CD4-positive, alpha-beta T cell (primary cell): ENCODE measurements at regions not wholly inside any gene's neighbourhood (a gene's known extent, or its start where the extent isn't known, plus 50 kb on each side); places are given as distances from the start of the nearest gene placed in this dataset.
"Not testable (repeated sequence)": the region's sequence is repeated elsewhere in the genome, so short reads cannot be mapped to it uniquely, and the experiment has no call there.

Experiments
- ATAC-seq: fragments of 200-7000 bp; cut with Tn5 transposase; one replicate; pipeline ENCODE4 v1.10.0; 2022; ENCODE audit warnings: mild to moderate bottlenecking; ENCODE audit not compliant: poor library complexity
- CTCF ChIA-PET: fragments of 350-600 bp; sonication (Branson Sonifier 250); formaldehyde crosslinking; loops from one replicate; lab custom pipeline; 2021; ENCODE audit warnings: antibody characterized with exemption, inconsistent platforms; lab: Charles Lee
- POLR2A ChIA-PET: fragments of 350-600 bp; sonication (Branson Sonifier 250); formaldehyde crosslinking; loops from one replicate; lab custom pipeline; 2021; ENCODE audit warnings: antibody characterized with exemption, inconsistent platforms; lab: Charles Lee
- DNase-seq, 14 experiments: peaks; one replicate each; pipeline ENCODE4 v3.0.0-alpha.2; 2013 to 2020; ENCODE audit warnings: mixed read lengths in 2 of 14
- H3K27ac ChIP-seq, 2 donors: one replicate each; pipeline versions ENCODE4 v1.5.1 to v1.7.0; 2013; ENCODE audit warnings: low read length in 2 of 2, low read depth in 1 of 2, mild to moderate bottlenecking in 1 of 2
- H3K27me3 ChIP-seq, 2 experiments: 1 replicate in 1 of 2; 2 replicates in 1 of 2; pipeline versions ENCODE4 v1.6.1 to v1.7.0; 2013; ENCODE audit warnings: low read length in 2 of 2, control low read depth in 1 of 2, mild to moderate bottlenecking in 1 of 2, moderate library complexity in 1 of 2; ENCODE audit not compliant: insufficient read depth in 2 of 2, control insufficient read depth in 1 of 2
- H3K36me3 ChIP-seq: one replicate; pipeline ENCODE4 v1.6.1; 2013; ENCODE audit warnings: low read length, control low read depth; ENCODE audit not compliant: insufficient read depth
- H3K4me1 ChIP-seq: one replicate; pipeline ENCODE4 v1.6.1; 2013; ENCODE audit warnings: low read length, control low read depth; ENCODE audit not compliant: insufficient read depth
- H3K4me3 ChIP-seq: one replicate; pipeline ENCODE4 v1.5.1; 2013; ENCODE audit warnings: mild to moderate bottlenecking, low read length, moderate library complexity
- H3K9me3 ChIP-seq, 2 experiments: 1 replicate in 1 of 2; 2 replicates in 1 of 2; pipeline versions ENCODE4 v1.6.1 to v1.7.0; 2013; ENCODE audit warnings: low read length in 2 of 2, mild to moderate bottlenecking in 2 of 2, control low read depth in 1 of 2, moderate library complexity in 1 of 2; ENCODE audit not compliant: control insufficient read depth in 1 of 2, insufficient read depth in 1 of 2
- H3K27ac Mint-ChIP-seq: one replicate; pipeline ENCODE4 v1.8.0; 2020; ENCODE audit warnings: mixed read lengths
- H3K27me3 Mint-ChIP-seq: one replicate; pipeline ENCODE4 v1.8.0; 2021; ENCODE audit warnings: mixed read lengths
- H3K36me3 Mint-ChIP-seq: one replicate; pipeline ENCODE4 v1.8.0; 2021; ENCODE audit warnings: low read depth, mixed read lengths
- H3K4me1 Mint-ChIP-seq: one replicate; pipeline ENCODE4 v1.8.0; 2021; ENCODE audit warnings: low read depth, mixed read lengths
- H3K4me3 Mint-ChIP-seq: one replicate; pipeline ENCODE4 v1.8.0; 2020; ENCODE audit warnings: mild to moderate bottlenecking, mixed read lengths
- H3K9me3 Mint-ChIP-seq: one replicate; pipeline ENCODE4 v1.8.0; 2020; ENCODE audit warnings: mixed read lengths
- intact Hi-C, 2 experiments: fragments of 100-400 bp; cut with DNase I in 1 of 2; cut with micrococcal nuclease in 1 of 2; formaldehyde crosslinking; loops; one replicate each; pipeline versions ENCODE4 v1.15.1 to v1.9.0; 2023 to 2025; cut with DNase I, micrococcal nuclease
- TF ChIP-seq, protein P1 (sequence below): fragments of 200-600 bp; IDR thresholded peaks from one replicate; pipeline ENCODE4 v1.8.0; 2022; ENCODE audit warnings: antibody characterized with exemption, mild to moderate bottlenecking

GRCh38 chr11:114959953-114960505, 281.7 kb downstream of the NXPE2 start:
- Mint-ChIP-seq H3K9me3 (no peaks in the 10 kb centered on the region), H3K4me3 (no peak overlapping the region), H3K27ac (no peak overlapping the region), H3K36me3 (no peaks in the 10 kb centered on the region), H3K4me1 (no peaks in the 10 kb centered on the region), H3K27me3 (no peaks in the 10 kb centered on the region)
- intact Hi-C loops = no loop called here
- CTCF ChIA-PET = no interaction called here
- TF ChIP-seq, protein P1, sequence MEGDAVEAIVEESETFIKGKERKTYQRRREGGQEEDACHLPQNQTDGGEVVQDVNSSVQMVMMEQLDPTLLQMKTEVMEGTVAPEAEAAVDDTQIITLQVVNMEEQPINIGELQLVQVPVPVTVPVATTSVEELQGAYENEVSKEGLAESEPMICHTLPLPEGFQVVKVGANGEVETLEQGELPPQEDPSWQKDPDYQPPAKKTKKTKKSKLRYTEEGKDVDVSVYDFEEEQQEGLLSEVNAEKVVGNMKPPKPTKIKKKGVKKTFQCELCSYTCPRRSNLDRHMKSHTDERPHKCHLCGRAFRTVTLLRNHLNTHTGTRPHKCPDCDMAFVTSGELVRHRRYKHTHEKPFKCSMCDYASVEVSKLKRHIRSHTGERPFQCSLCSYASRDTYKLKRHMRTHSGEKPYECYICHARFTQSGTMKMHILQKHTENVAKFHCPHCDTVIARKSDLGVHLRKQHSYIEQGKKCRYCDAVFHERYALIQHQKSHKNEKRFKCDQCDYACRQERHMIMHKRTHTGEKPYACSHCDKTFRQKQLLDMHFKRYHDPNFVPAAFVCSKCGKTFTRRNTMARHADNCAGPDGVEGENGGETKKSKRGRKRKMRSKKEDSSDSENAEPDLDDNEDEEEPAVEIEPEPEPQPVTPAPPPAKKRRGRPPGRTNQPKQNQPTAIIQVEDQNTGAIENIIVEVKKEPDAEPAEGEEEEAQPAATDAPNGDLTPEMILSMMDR = no peak
- H3K9me3 ChIP-seq = no peaks in the 10 kb centered on the region
- H3K4me1 ChIP-seq = no peaks in the 10 kb centered on the region
- no peak overlapping the region for H3K27ac ChIP-seq
- H3K27me3 ChIP-seq = no peaks in the 10 kb centered on the region
- POLR2A ChIA-PET = no interaction called here
- ATAC-seq (no peak), DNase-seq (no peak)
- no peak overlapping the region for H3K4me3 ChIP-seq
- no peaks in the 10 kb centered on the region for H3K36me3 ChIP-seq

DNA sequence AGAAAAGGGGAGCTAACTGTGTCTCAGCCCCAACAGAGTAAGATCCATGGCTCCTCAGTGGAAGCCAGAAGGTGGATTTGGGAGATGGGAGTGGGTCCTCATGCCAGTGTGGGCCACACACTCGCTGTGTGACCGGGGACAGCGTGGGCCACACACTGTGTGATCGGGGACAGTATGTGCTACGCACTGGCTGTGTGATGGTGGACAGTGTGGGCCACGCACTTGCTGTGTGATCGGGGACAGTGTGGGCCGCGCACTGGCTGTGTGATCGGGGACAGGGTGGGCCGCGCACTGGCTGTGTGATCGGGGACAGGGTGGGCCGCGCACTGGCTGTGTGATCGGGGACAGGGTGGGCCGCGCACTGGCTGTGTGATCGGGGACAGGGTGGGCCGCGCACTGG, 282.5 kb downstream of the NXPE2 start:
- H3K27ac Mint-ChIP-seq, H3K27me3 Mint-ChIP-seq, H3K4me3 ChIP-seq, POLR2A ChIA-PET, H3K36me3 ChIP-seq, H3K4me1 Mint-ChIP-seq, H3K9me3 Mint-ChIP-seq, H3K27me3 ChIP-seq, CTCF ChIA-PET, H3K27ac ChIP-seq, H3K9me3 ChIP-seq, H3K36me3 Mint-ChIP-seq, DNase-seq, H3K4me3 Mint-ChIP-seq, ATAC-seq, intact Hi-C loops, H3K4me1 ChIP-seq: not testable (repeated sequence)

- no peaks in the 10 kb centered on the region for H3K9me3 Mint-ChIP-seq
- ATAC-seq (no peak), DNase-seq (no peak)
- no peaks in the 10 kb centered on the region for H3K9me3 ChIP-seq
- ChIA-PET CTCF (no interaction called here), POLR2A (no interaction called here)
- H3K4me1 ChIP-seq = no peaks in the 10 kb centered on the region
- no peak overlapping the region for H3K4me3 Mint-ChIP-seq
- H3K27me3 Mint-ChIP-seq = peaks cover 5% of the 10 kb centered on the region
- H3K4me1 Mint-ChIP-seq = no peaks in the 10 kb centered on the region
- no peak overlapping the region for H3K4me3 ChIP-seq
- H3K27me3 ChIP-seq = no peaks in the 10 kb centered on the region
- H3K27ac ChIP-seq = no peak overlapping the region
- H3K36me3 ChIP-seq = no peaks in the 10 kb centered on the region
- intact Hi-C loops = no loop called here
- TF ChIP-seq, protein P1 = no peak
- no peak overlapping the region for H3K27ac Mint-ChIP-seq
- H3K36me3 Mint-ChIP-seq = no peaks in the 10 kb centered on the region
Observed at GRCh38 chr11:114964676-114965214, 286.4 kb downstream of the NXPE2 start.
